Astrocyte (in vitro differentiated cells and primary cell): ENCODE measurements at regions not wholly inside any gene's neighbourhood (a gene's known extent, or its start where the extent isn't known, plus 50 kb on each side); places are given as distances from the start of the nearest gene placed in this dataset.

Experiments used
- DNase-seq: peaks from one replicate; pipeline ENCODE4 v3.0.0-alpha.2; 2010; ENCODE audit warnings: low read depth
- FAIRE-seq: peaks from 2 replicates; lab custom pipeline; 2011; peaks lifted over from hg19 to GRCh38; lab: Jason Lieb, UNC
- H2AFZ ChIP-seq: 2 replicates; pipeline ENCODE4 v1.6.0; 2012; ENCODE audit warnings: low read depth, low read length, inconsistent platforms
- H3K27ac ChIP-seq: 2 replicates; pipeline ENCODE4 v1.5.1; 2011; ENCODE audit warnings: low read depth, low read length, inconsistent platforms
- H3K27me3 ChIP-seq: 2 replicates; pipeline ENCODE4 v1.6.0; 2011; ENCODE audit warnings: low read length, inconsistent platforms; ENCODE audit not compliant: insufficient read depth
- H3K36me3 ChIP-seq: 2 replicates; pipeline ENCODE4 v1.5.1; 2011; ENCODE audit warnings: low read length, inconsistent platforms; ENCODE audit not compliant: insufficient read depth
- H3K4me1 ChIP-seq: 2 replicates; pipeline ENCODE4 v1.5.1; 2011; ENCODE audit warnings: low read length, inconsistent platforms; ENCODE audit not compliant: insufficient read depth
- H3K4me2 ChIP-seq: 2 replicates; pipeline ENCODE4 v1.6.0; 2012; ENCODE audit warnings: low read length, inconsistent platforms
- H3K4me3 ChIP-seq: 2 replicates; pipeline ENCODE4 v1.5.1; 2011; ENCODE audit warnings: low read depth, mild to moderate bottlenecking, low read length, inconsistent platforms; ENCODE audit not compliant: insufficient read depth
- H3K79me2 ChIP-seq: 2 replicates; pipeline ENCODE4 v1.6.0; 2012; ENCODE audit warnings: mild to moderate bottlenecking, low read length, inconsistent platforms; ENCODE audit not compliant: insufficient read depth
- H3K9ac ChIP-seq: 2 replicates; pipeline ENCODE4 v1.6.0; 2012; ENCODE audit warnings: mild to moderate bottlenecking, low read length, inconsistent platforms
- H3K9me3 ChIP-seq: 2 replicates; pipeline ENCODE4 v1.5.1; 2012; ENCODE audit warnings: low read depth, mild to moderate bottlenecking, low read length, inconsistent platforms; ENCODE audit not compliant: insufficient read depth
- H4K20me1 ChIP-seq: 2 replicates; pipeline ENCODE4 v1.6.0; 2012; ENCODE audit warnings: low read length, inconsistent platforms; ENCODE audit not compliant: insufficient read depth
- H3K27ac Mint-ChIP-seq: one replicate; pipeline ENCODE4 v1.8.0; 2021; ENCODE audit warnings: mild to moderate bottlenecking, mixed read lengths; ENCODE audit not compliant: unreplicated experiment
- H3K27me3 Mint-ChIP-seq: one replicate; pipeline ENCODE4 v1.8.0; 2021; ENCODE audit warnings: low read depth, mixed read lengths; ENCODE audit not compliant: unreplicated experiment
- H3K36me3 Mint-ChIP-seq: one replicate; pipeline ENCODE4 v1.8.0; 2021; ENCODE audit warnings: low read depth, mixed read lengths; ENCODE audit not compliant: unreplicated experiment
- H3K4me1 Mint-ChIP-seq: one replicate; pipeline ENCODE4 v1.8.0; 2021; ENCODE audit warnings: low read depth, mixed read lengths; ENCODE audit not compliant: unreplicated experiment
- H3K4me3 Mint-ChIP-seq: one replicate; pipeline ENCODE4 v1.8.0; 2021; ENCODE audit warnings: mild to moderate bottlenecking, moderate library complexity, mixed read lengths; ENCODE audit not compliant: unreplicated experiment
- H3K9me3 Mint-ChIP-seq: one replicate; pipeline ENCODE4 v1.8.0; 2021; ENCODE audit warnings: mild to moderate bottlenecking, mixed read lengths; ENCODE audit not compliant: unreplicated experiment
- EZH2 ChIP-seq: IDR thresholded peaks from 2 replicates; pipeline ENCODE4 v1.6.1; 2012; ENCODE audit warnings: mild to moderate bottlenecking, low read length, inconsistent platforms; ENCODE audit not compliant: insufficient read depth
- TF ChIP-seq, protein P1 (sequence below): IDR thresholded peaks from 2 replicates; pipeline ENCODE4 v1.5.1; 2011; ENCODE audit warnings: low read depth, mild to moderate bottlenecking, inconsistent platforms, low read length, moderate library complexity; ENCODE audit not compliant: insufficient read depth

GRCh38 chr22:48569476-48570233 lies 1258.0 kb downstream of the BRD1 start:
- no peak overlapping the region for H3K4me3 Mint-ChIP-seq
- peaks cover 4% of the 10 kb centered on the region for H4K20me1 ChIP-seq
- no peaks in the 10 kb centered on the region for H3K4me1 Mint-ChIP-seq
- H3K4me1 ChIP-seq, result no peaks in the 10 kb centered on the region
- H3K4me2 ChIP-seq, result no peak overlapping the region
- H3K79me2 ChIP-seq, result no peaks in the 10 kb centered on the region
- no peak overlapping the region for H2AFZ ChIP-seq
- H3K27ac ChIP-seq, result no peak overlapping the region
- H3K27me3 ChIP-seq, result peaks cover 4% of the 10 kb centered on the region
- no peak for TF ChIP-seq EZH2
- TF ChIP-seq, protein P1, sequence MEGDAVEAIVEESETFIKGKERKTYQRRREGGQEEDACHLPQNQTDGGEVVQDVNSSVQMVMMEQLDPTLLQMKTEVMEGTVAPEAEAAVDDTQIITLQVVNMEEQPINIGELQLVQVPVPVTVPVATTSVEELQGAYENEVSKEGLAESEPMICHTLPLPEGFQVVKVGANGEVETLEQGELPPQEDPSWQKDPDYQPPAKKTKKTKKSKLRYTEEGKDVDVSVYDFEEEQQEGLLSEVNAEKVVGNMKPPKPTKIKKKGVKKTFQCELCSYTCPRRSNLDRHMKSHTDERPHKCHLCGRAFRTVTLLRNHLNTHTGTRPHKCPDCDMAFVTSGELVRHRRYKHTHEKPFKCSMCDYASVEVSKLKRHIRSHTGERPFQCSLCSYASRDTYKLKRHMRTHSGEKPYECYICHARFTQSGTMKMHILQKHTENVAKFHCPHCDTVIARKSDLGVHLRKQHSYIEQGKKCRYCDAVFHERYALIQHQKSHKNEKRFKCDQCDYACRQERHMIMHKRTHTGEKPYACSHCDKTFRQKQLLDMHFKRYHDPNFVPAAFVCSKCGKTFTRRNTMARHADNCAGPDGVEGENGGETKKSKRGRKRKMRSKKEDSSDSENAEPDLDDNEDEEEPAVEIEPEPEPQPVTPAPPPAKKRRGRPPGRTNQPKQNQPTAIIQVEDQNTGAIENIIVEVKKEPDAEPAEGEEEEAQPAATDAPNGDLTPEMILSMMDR, result no peak
- no peaks in the 10 kb centered on the region for H3K36me3 Mint-ChIP-seq
- FAIRE-seq (no peak), DNase-seq (no peak)
- no peak overlapping the region for H3K9ac ChIP-seq
- H3K36me3 ChIP-seq, result no peaks in the 10 kb centered on the region
- no peak overlapping the region for H3K4me3 ChIP-seq
- H3K9me3 ChIP-seq, result peaks cover 10% of the 10 kb centered on the region
- no peak overlapping the region for H3K27ac Mint-ChIP-seq
- peaks cover 21% of the 10 kb centered on the region for H3K27me3 Mint-ChIP-seq
- H3K9me3 Mint-ChIP-seq, result peaks cover 7% of the 10 kb centered on the region

DNA sequence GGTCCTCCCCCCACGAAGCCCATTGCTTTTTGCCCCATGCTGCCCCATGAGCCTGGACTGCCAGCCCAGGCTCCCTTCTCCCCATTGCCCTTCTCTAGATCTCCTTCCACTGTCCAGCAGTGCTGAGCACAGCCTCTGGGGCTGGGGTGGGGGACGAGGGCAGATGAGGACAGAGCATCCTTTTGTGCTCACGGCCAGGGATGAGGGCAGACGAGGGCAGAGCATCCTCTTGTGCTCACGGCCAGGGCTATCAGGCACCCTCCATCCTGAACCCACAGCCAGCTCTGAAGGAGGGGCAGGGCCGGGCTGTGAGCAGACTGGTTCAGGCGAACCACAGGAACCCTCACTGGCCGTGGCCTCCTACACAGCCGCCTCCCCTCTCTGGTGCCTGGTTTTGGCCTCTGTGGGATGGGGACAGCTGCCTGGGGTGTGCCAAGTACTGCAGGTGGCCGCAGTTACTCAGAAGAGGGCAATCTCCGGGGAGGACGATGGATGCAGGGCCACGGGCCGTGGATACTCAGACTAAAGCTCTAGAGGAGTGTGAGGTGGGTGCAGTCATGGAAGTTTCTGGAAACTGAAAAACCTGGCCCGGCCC lies 1258.8 kb downstream of the BRD1 start:
- H3K4me3 Mint-ChIP-seq, result no peak overlapping the region
- FAIRE-seq, result no peak
- H3K36me3 Mint-ChIP-seq, result no peaks in the 10 kb centered on the region
- Histone ChIP-seq H3K27ac (no peak overlapping the region), H3K9ac (no peak overlapping the region), H2AFZ (no peak overlapping the region), H3K4me1 (no peaks in the 10 kb centered on the region), H3K36me3 (no peaks in the 10 kb centered on the region), H4K20me1 (no peaks in the 10 kb centered on the region), H3K4me3 (no peak overlapping the region), H3K79me2 (no peaks in the 10 kb centered on the region), H3K4me2 (no peak overlapping the region), H3K27me3 (no peaks in the 10 kb centered on the region), H3K9me3 (peaks cover 10% of the 10 kb centered on the region)
- TF ChIP-seq EZH2, result no peak
- TF ChIP-seq, protein P1, result no peak
- DNase-seq, result no peak
- H3K9me3 Mint-ChIP-seq, result peaks cover 7% of the 10 kb centered on the region
- H3K27me3 Mint-ChIP-seq, result peaks cover 16% of the 10 kb centered on the region
- H3K27ac Mint-ChIP-seq, result no peak overlapping the region
- H3K4me1 Mint-ChIP-seq, result no peaks in the 10 kb centered on the region
